OCI-LY7 (cell line): ENCODE measurements at regions not wholly inside any gene's neighbourhood (a gene's known extent, or its start where the extent isn't known, plus 50 kb on each side); places are given as distances from the start of the nearest gene placed in this dataset.

ENCODE experiments used
- BruUV-seq: library from RNA; stranded (reverse); fragments of 400-500 nt; replicated peaks from 2 replicates; lab custom pipeline; 2021; lab: Mats Ljungman, UMichigan
- CTCF ChIA-PET: fragments of 300-600 bp; sonication (Branson Sonifier 250); formaldehyde crosslinking; loops from one replicate; lab custom pipeline; 2022; ENCODE audit warnings: antibody characterized with exemption; ENCODE audit not compliant: unreplicated experiment; lab: Charles Lee
- POLR2A ChIA-PET: fragments of 300-600 bp; sonication (Branson Sonifier 250); formaldehyde crosslinking; loops from one replicate; lab custom pipeline; 2022; ENCODE audit warnings: antibody characterized with exemption; lab: Charles Lee
- DNase-seq: peaks from one replicate; pipeline ENCODE4 v3.0.0-alpha.2; 2015; ENCODE audit warnings: low spot score
- H2AFZ ChIP-seq: fragments of 200-600 bp; sonication (generic), shearing (Covaris generic); 2 replicates; pipeline ENCODE4 v1.6.1; 2014; ENCODE audit warnings: mild to moderate bottlenecking, antibody characterized with exemption, low read length, moderate library complexity
- H3K27ac ChIP-seq: fragments of 200-600 bp; sonication (generic); 2 replicates; pipeline ENCODE4 v1.5.1; 2014; ENCODE audit warnings: mixed run types, low read depth, mild to moderate bottlenecking, moderate library complexity, low read length, inconsistent platforms; ENCODE audit not compliant: poor library complexity, severe bottlenecking
- H3K36me3 ChIP-seq: fragments of 200-600 bp; sonication (generic); 2 replicates; pipeline ENCODE4 v1.6.1; 2014; ENCODE audit warnings: mild to moderate bottlenecking, antibody characterized with exemption, low read length, moderate library complexity, mixed read lengths; ENCODE audit not compliant: insufficient read depth
- H3K4me1 ChIP-seq: fragments of 200-600 bp; sonication (generic); 2 replicates; pipeline ENCODE4 v1.5.1; 2014; ENCODE audit warnings: mild to moderate bottlenecking, low read length; ENCODE audit not compliant: insufficient read depth, poor library complexity, severe bottlenecking
- H3K4me2 ChIP-seq: fragments of 200-600 bp; sonication (generic); 2 replicates; pipeline ENCODE4 v1.6.1; 2014; ENCODE audit warnings: mild to moderate bottlenecking, low read length
- H3K4me3 ChIP-seq: fragments of 200-600 bp; sonication (generic); 2 replicates; pipeline ENCODE4 v1.5.1; 2014; ENCODE audit warnings: mild to moderate bottlenecking, low read depth, low read length; ENCODE audit not compliant: poor library complexity, severe bottlenecking
- H3K79me2 ChIP-seq: fragments of 200-600 bp; sonication (generic); 2 replicates; pipeline ENCODE4 v1.6.1; 2016; ENCODE audit warnings: low read depth, mild to moderate bottlenecking, low read length, moderate library complexity, mixed read lengths; ENCODE audit not compliant: insufficient read depth
- H3K9me2 ChIP-seq: fragments of 200-600 bp; sonication (generic); 2 replicates; pipeline ENCODE4 v1.6.1; 2016; ENCODE audit warnings: mild to moderate bottlenecking, low read length, mixed read lengths; ENCODE audit not compliant: insufficient read depth
- H3K9me3 ChIP-seq: fragments of 200-600 bp; sonication (generic); 2 replicates; pipeline ENCODE4 v1.6.1; 2014; ENCODE audit warnings: mild to moderate bottlenecking, mixed run types, low read length, mixed read lengths
- H4K20me1 ChIP-seq: fragments of 200-600 bp; sonication (generic); 2 replicates; pipeline ENCODE4 v1.6.1; 2014; ENCODE audit warnings: mild to moderate bottlenecking, antibody characterized with exemption, low read length, moderate library complexity, mixed read lengths; ENCODE audit not compliant: insufficient read depth
- CTCF ChIP-seq: fragments of 200-600 bp; sonication (generic); conservative IDR thresholded peaks from 2 replicates; pipeline ENCODE4 v1.5.1; 2014; ENCODE audit warnings: mild to moderate bottlenecking, antibody characterized with exemption, low read length, moderate library complexity, mixed read lengths
- EZH2phosphoT487 ChIP-seq: fragments of 200-600 bp; sonication (generic); IDR thresholded peaks from 2 replicates; pipeline ENCODE4 v1.6.1; 2018; ENCODE audit warnings: low read depth, borderline replicate concordance, mild to moderate bottlenecking, mixed run types, antibody characterized with exemption, low read length, moderate library complexity, mixed read lengths
- intact Hi-C: fragments of 100-400 bp; cut with micrococcal nuclease; formaldehyde crosslinking; loops from one replicate; pipeline ENCODE4 v1.10.0; 2022; ENCODE audit not compliant: unreplicated experiment

- no TSS peak for BruUV-seq
- Histone ChIP-seq H3K9me2 (no peaks in the 10 kb centered on the region; the same call in 1 of the 2 replicates), H3K4me2 (no peak overlapping the region), H3K36me3 (no peaks in the 10 kb centered on the region), H3K4me1 (no peaks in the 10 kb centered on the region), H4K20me1 (no peaks in the 10 kb centered on the region), H3K27ac (no peak overlapping the region), H3K4me3 (no peak overlapping the region), H3K9me3 (no peaks in the 10 kb centered on the region), H3K79me2 (no peaks in the 10 kb centered on the region), H2AFZ (no peak overlapping the region)
- POLR2A ChIA-PET, result interaction anchor here (0.6 kb wide), 1 partner anchor 17 kb away, joined by 3 read pairs; no protein-coding TSS in a partner anchor
- no peak for DNase-seq
- intact Hi-C loops, result no loop called here
- TF ChIP-seq EZH2phosphoT487 (no peak), CTCF (no peak)
- CTCF ChIA-PET, result no interaction called here
These were observed 521.1 kb downstream of the PLOD2 start for GRCh38 chr3:145639875-145640274.

- intact Hi-C loops, result no loop called here
- Histone ChIP-seq H3K4me2 (no peak overlapping the region), H3K9me2 (no peaks in the 10 kb centered on the region), H2AFZ (no peak overlapping the region), H3K9me3 (no peaks in the 10 kb centered on the region), H4K20me1 (no peaks in the 10 kb centered on the region), H3K4me3 (no peak overlapping the region), H3K27ac (no peak overlapping the region), H3K79me2 (no peaks in the 10 kb centered on the region), H3K4me1 (no peaks in the 10 kb centered on the region), H3K36me3 (no peaks in the 10 kb centered on the region)
- DNase-seq, result no peak
- BruUV-seq, result no TSS peak
- ChIA-PET POLR2A (interaction anchor here (0.6 to 1.2 kb wide), 3 partner anchors 11 to 39 kb away, joined by 3 to 4 read pairs (median 3); no protein-coding TSS in a partner anchor), CTCF (no interaction called here)
- no peak for TF ChIP-seq EZH2phosphoT487
- TF ChIP-seq CTCF, result no peak
These were observed 512.6 kb downstream of the PLOD2 start for GRCh38 chr3:145648396-145648795.

- no peaks in the 10 kb centered on the region for H3K4me1 ChIP-seq
- CTCF ChIA-PET, result no interaction called here
- H3K27ac ChIP-seq, result no peak overlapping the region
- H3K9me3 ChIP-seq, result no peaks in the 10 kb centered on the region
- no peak overlapping the region for H3K4me3 ChIP-seq
- no peaks in the 10 kb centered on the region for H3K9me2 ChIP-seq
- no peaks in the 10 kb centered on the region for H4K20me1 ChIP-seq
- DNase-seq, result no peak
- H3K79me2 ChIP-seq, result no peaks in the 10 kb centered on the region
- intact Hi-C loops, result no loop called here
- no TSS peak for BruUV-seq
- no peaks in the 10 kb centered on the region for H3K36me3 ChIP-seq
- H2AFZ ChIP-seq, result no peak overlapping the region
- no peak for TF ChIP-seq EZH2phosphoT487
- no peak for TF ChIP-seq CTCF
- H3K4me2 ChIP-seq, result no peak overlapping the region
- POLR2A ChIA-PET, result no interaction called here
These were observed 511.6 kb downstream of the PLOD2 start for GRCh38 chr3:145649368-145649887.
